Panc1 (cell line): ENCODE measurements at regions not wholly inside any gene's neighbourhood (a gene's known extent, or its start where the extent isn't known, plus 50 kb on each side); places are given as distances from the start of the nearest gene placed in this dataset.

ENCODE experiments used
- ATAC-seq: fragments of 200-7000 bp; cut with Tn5 transposase; 2 replicates; pipeline ENCODE4 v1.9.1; 2020; ENCODE audit warnings: mild to moderate bottlenecking, moderate library complexity
- BruUV-seq: library from RNA; stranded (reverse); fragments of 400-500 nt; replicated peaks from 2 replicates; lab custom pipeline; 2021; lab: Mats Ljungman, UMichigan
- CTCF ChIA-PET: fragments of 300-600 bp; sonication (Branson Sonifier 250); formaldehyde crosslinking; loops from one replicate; lab custom pipeline; 2022; ENCODE audit warnings: antibody characterized with exemption; lab: Charles Lee
- POLR2A ChIA-PET: fragments of 300-600 bp; sonication (Branson Sonifier 250); formaldehyde crosslinking; loops from one replicate; lab custom pipeline; 2022; ENCODE audit warnings: antibody characterized with exemption; lab: Charles Lee
- DNase-seq: peaks from one replicate; pipeline ENCODE4 v3.0.0-alpha.2; 2010; ENCODE audit warnings: low read depth, low spot score
- H3K27ac ChIP-seq: 2 replicates; pipeline ENCODE4 v1.5.1; 2011; ENCODE audit warnings: mild to moderate bottlenecking, low read length, inconsistent platforms
- H3K27me3 ChIP-seq: fragments of 200-500 bp; sonication (Bioruptor generic); 2 replicates; pipeline ENCODE4 v1.6.0; 2014; ENCODE audit warnings: low read length, inconsistent platforms; ENCODE audit not compliant: control insufficient read depth, insufficient read depth
- H3K36me3 ChIP-seq: fragments of 200-500 bp; sonication (Bioruptor generic); 2 replicates; pipeline ENCODE4 v1.5.1; 2014; ENCODE audit warnings: inconsistent platforms, mild to moderate bottlenecking, low read length, moderate library complexity; ENCODE audit not compliant: control insufficient read depth, insufficient read depth
- H3K4me1 ChIP-seq: 2 replicates; pipeline ENCODE4 v1.5.1; 2011; ENCODE audit warnings: inconsistent platforms, mild to moderate bottlenecking, low read length, moderate library complexity; ENCODE audit not compliant: control insufficient read depth, insufficient read depth
- H3K4me3 ChIP-seq, 2 experiments: 2 replicates each; pipeline ENCODE4 v1.5.1; 2011 to 2012; ENCODE audit warnings: low read depth in 2 of 2, low read length in 2 of 2, mild to moderate bottlenecking in 2 of 2, inconsistent platforms in 1 of 2, moderate library complexity in 1 of 2
- H3K9me3 ChIP-seq: fragments of 200-500 bp; sonication (Bioruptor generic); 2 replicates; pipeline ENCODE4 v1.5.1; 2014; ENCODE audit warnings: low read depth, mild to moderate bottlenecking, inconsistent platforms, low read length, moderate library complexity; ENCODE audit not compliant: control insufficient read depth, insufficient read depth
- POLR2AphosphoS5 ChIP-seq: IDR thresholded peaks from 2 replicates; pipeline ENCODE4 v1.6.1; 2012; ENCODE audit warnings: mild to moderate bottlenecking, low read depth, low read length, moderate library complexity
- SIN3A ChIP-seq: IDR thresholded peaks from 2 replicates; pipeline ENCODE4 v1.6.1; 2012; ENCODE audit warnings: low read depth, mild to moderate bottlenecking, low read length, moderate library complexity, borderline replicate concordance; ENCODE audit not compliant: insufficient read depth
- TCF7L2 ChIP-seq: IDR thresholded peaks from 2 replicates; pipeline ENCODE4 v1.6.1; 2011; ENCODE audit warnings: mild to moderate bottlenecking, low read depth, low read length, inconsistent platforms
- in situ Hi-C: cut with HindIII; loops from 2 replicates; pipeline ENCODE4 v1.10.0; 2016; ENCODE audit warnings: low sequenced_read_pairs, low pct_unique_long_range_greater_than_20kb
- intact Hi-C: fragments of 100-400 bp; cut with micrococcal nuclease; formaldehyde crosslinking; loops from one replicate; pipeline ENCODE4 v1.10.0; 2022; ENCODE audit not compliant: unreplicated experiment
- TF ChIP-seq, protein P1 (sequence below): fragments of 450-650 bp; IDR thresholded peaks from 2 replicates; pipeline ENCODE4 v1.5.1; 2017; ENCODE audit warnings: mild to moderate bottlenecking
- TF ChIP-seq, protein P2 (sequence below), 2 experiments: IDR thresholded peaks; 2 replicates each; pipeline ENCODE4 v1.6.1; 2011 to 2012; ENCODE audit warnings: low read depth in 2 of 2, control low read depth in 1 of 2, low read length in 1 of 2, mild to moderate bottlenecking in 1 of 2, moderate library complexity in 1 of 2; ENCODE audit not compliant: insufficient read depth in 1 of 2

DNA sequence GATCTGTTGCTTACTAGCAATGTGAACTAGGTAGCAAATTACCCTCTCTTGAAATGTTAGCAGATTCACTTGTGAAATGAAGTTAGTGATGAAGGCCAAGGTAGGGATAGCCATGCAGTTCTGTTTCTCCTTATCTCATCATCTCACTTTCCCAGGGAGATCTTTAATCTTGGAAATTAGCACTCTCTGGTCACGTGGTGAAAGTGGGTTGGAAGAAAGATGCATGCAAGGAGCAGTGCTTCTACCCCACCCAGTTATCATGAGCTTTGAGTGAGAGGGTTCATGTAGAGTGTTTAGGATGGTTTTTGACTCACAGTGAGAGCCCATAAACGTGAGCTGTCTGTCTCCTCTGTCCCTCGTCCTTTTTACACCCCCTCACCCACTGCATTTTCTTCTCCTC, 346.3 kb downstream of the QKI start:
- H3K4me3 ChIP-seq: no peak overlapping the region
- TF ChIP-seq TCF7L2 (no peak), POLR2AphosphoS5 (no peak), SIN3A (no peak)
- TF ChIP-seq, protein P1, sequence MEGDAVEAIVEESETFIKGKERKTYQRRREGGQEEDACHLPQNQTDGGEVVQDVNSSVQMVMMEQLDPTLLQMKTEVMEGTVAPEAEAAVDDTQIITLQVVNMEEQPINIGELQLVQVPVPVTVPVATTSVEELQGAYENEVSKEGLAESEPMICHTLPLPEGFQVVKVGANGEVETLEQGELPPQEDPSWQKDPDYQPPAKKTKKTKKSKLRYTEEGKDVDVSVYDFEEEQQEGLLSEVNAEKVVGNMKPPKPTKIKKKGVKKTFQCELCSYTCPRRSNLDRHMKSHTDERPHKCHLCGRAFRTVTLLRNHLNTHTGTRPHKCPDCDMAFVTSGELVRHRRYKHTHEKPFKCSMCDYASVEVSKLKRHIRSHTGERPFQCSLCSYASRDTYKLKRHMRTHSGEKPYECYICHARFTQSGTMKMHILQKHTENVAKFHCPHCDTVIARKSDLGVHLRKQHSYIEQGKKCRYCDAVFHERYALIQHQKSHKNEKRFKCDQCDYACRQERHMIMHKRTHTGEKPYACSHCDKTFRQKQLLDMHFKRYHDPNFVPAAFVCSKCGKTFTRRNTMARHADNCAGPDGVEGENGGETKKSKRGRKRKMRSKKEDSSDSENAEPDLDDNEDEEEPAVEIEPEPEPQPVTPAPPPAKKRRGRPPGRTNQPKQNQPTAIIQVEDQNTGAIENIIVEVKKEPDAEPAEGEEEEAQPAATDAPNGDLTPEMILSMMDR: no peak
- TF ChIP-seq, protein P2, sequence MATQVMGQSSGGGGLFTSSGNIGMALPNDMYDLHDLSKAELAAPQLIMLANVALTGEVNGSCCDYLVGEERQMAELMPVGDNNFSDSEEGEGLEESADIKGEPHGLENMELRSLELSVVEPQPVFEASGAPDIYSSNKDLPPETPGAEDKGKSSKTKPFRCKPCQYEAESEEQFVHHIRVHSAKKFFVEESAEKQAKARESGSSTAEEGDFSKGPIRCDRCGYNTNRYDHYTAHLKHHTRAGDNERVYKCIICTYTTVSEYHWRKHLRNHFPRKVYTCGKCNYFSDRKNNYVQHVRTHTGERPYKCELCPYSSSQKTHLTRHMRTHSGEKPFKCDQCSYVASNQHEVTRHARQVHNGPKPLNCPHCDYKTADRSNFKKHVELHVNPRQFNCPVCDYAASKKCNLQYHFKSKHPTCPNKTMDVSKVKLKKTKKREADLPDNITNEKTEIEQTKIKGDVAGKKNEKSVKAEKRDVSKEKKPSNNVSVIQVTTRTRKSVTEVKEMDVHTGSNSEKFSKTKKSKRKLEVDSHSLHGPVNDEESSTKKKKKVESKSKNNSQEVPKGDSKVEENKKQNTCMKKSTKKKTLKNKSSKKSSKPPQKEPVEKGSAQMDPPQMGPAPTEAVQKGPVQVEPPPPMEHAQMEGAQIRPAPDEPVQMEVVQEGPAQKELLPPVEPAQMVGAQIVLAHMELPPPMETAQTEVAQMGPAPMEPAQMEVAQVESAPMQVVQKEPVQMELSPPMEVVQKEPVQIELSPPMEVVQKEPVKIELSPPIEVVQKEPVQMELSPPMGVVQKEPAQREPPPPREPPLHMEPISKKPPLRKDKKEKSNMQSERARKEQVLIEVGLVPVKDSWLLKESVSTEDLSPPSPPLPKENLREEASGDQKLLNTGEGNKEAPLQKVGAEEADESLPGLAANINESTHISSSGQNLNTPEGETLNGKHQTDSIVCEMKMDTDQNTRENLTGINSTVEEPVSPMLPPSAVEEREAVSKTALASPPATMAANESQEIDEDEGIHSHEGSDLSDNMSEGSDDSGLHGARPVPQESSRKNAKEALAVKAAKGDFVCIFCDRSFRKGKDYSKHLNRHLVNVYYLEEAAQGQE (IDR thresholded peaks at IDR 0.05; ENCODE audit: insufficient read depth in 1 of 2, low read depth in 2 of 2, low read length in 1 of 2): no peak
- no peak overlapping the region for H3K27ac ChIP-seq
- H3K27me3 ChIP-seq: peaks cover 4% of the 10 kb centered on the region; the same call in 1 of the 2 replicates
- ChIA-PET CTCF (no interaction called here), POLR2A (no interaction called here)
- intact Hi-C loops (no loop called here), in situ Hi-C loops (no loop called here)
- no peaks in the 10 kb centered on the region for H3K36me3 ChIP-seq
- ATAC-seq (no peak), DNase-seq (no peak)
- no peaks in the 10 kb centered on the region for H3K4me1 ChIP-seq
- H3K9me3 ChIP-seq: no peaks in the 10 kb centered on the region
- BruUV-seq: no TSS peak

DNA sequence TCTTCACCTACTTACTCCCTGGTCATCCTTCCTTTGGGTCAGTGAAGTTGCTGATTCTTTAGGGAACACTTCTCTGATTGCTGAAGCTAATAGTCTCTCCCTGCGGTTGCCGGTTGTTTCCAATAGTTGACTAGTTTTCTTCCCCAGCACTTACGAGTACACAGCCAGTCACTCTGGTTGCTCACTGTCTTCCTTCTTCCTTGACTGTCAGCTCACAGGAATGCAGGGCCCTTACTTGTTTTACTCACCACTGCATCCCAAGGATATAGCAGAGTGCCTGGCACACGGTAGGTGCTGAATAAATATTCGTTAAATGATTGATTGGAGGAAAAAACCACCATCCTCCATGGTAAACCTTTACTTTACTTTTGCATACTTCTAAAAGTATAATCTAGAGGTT, 345.0 kb downstream of the QKI start:
- no peak overlapping the region for H3K27ac ChIP-seq
- no peak overlapping the region for H3K4me3 ChIP-seq
- intact Hi-C loops: no loop called here
- in situ Hi-C loops: no loop called here
- H3K9me3 ChIP-seq: no peaks in the 10 kb centered on the region
- no peaks in the 10 kb centered on the region for H3K4me1 ChIP-seq
- ATAC-seq (no peak), DNase-seq (no peak)
- TF ChIP-seq TCF7L2: no peak
- TF ChIP-seq, protein P2 (IDR thresholded peaks at IDR 0.05; ENCODE audit: insufficient read depth in 1 of 2, low read depth in 2 of 2, low read length in 1 of 2): no peak
- no peak for TF ChIP-seq POLR2AphosphoS5
- TF ChIP-seq, protein P1: no peak
- no peak for TF ChIP-seq SIN3A
- H3K36me3 ChIP-seq: no peaks in the 10 kb centered on the region
- ChIA-PET POLR2A (no interaction called here), CTCF (no interaction called here)
- H3K27me3 ChIP-seq: peaks cover 4% of the 10 kb centered on the region; the same call in 1 of the 2 replicates
- BruUV-seq: no TSS peak
